Endothelial cell (in vitro differentiated cells): ENCODE measurements at regions not wholly inside any gene's neighbourhood (a gene's known extent, or its start where the extent isn't known, plus 50 kb on each side); places are given as distances from the start of the nearest gene placed in this dataset.
"Not testable (repeated sequence)": the region's sequence is repeated elsewhere in the genome, so short reads cannot be mapped to it uniquely, and the experiment has no call there.

ENCODE experiments used
- DNase-seq: peaks from one replicate; pipeline ENCODE4 v3.0.0; 2021; ENCODE audit warnings: low spot score
- H3K27ac Mint-ChIP-seq: one replicate; pipeline ENCODE4 v1.8.0; 2021; ENCODE audit warnings: mixed read lengths, inconsistent platforms; ENCODE audit not compliant: unreplicated experiment
- H3K27me3 Mint-ChIP-seq: one replicate; pipeline ENCODE4 v1.8.0; 2021; ENCODE audit warnings: mild to moderate bottlenecking, moderate library complexity, mixed read lengths, inconsistent platforms; ENCODE audit not compliant: unreplicated experiment
- H3K36me3 Mint-ChIP-seq: one replicate; pipeline ENCODE4 v1.8.0; 2021; ENCODE audit warnings: mild to moderate bottlenecking, low read depth, mixed read lengths, inconsistent platforms; ENCODE audit not compliant: unreplicated experiment
- H3K4me1 Mint-ChIP-seq: one replicate; pipeline ENCODE4 v1.8.0; 2021; ENCODE audit warnings: mild to moderate bottlenecking, mixed read lengths, inconsistent platforms; ENCODE audit not compliant: unreplicated experiment
- H3K4me3 Mint-ChIP-seq: one replicate; pipeline ENCODE4 v1.8.0; 2021; ENCODE audit warnings: mild to moderate bottlenecking, mixed read lengths, inconsistent platforms; ENCODE audit not compliant: unreplicated experiment
- H3K9me3 Mint-ChIP-seq: one replicate; pipeline ENCODE4 v1.8.0; 2021; ENCODE audit warnings: mixed read lengths, inconsistent platforms; ENCODE audit not compliant: unreplicated experiment
- TF ChIP-seq, protein P1 (sequence below): fragments of 200-600 bp; sonication (generic); IDR thresholded peaks from one replicate; pipeline ENCODE4 v1.5.0; 2021; ENCODE audit warnings: antibody characterized with exemption; ENCODE audit not compliant: unreplicated experiment

DNA sequence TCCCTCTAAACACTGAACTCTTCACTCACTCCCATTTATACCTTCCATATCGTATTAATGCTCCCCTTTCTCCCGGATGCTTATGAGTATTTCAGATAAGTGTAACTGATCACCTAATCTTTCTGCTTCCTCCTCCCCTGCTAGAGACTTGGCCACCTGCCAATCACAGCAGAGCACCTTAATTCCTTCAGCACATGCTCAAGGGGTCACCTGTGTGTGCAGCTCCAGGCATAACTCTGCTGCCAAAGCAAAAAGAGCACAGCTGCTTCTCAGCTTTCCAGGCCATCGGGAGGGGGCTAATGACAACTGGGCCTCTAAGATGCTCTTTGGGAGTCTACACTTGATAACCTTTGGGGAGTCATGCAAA is 106.9 kb upstream of the DYRK2 start:
- TF ChIP-seq, protein P1, sequence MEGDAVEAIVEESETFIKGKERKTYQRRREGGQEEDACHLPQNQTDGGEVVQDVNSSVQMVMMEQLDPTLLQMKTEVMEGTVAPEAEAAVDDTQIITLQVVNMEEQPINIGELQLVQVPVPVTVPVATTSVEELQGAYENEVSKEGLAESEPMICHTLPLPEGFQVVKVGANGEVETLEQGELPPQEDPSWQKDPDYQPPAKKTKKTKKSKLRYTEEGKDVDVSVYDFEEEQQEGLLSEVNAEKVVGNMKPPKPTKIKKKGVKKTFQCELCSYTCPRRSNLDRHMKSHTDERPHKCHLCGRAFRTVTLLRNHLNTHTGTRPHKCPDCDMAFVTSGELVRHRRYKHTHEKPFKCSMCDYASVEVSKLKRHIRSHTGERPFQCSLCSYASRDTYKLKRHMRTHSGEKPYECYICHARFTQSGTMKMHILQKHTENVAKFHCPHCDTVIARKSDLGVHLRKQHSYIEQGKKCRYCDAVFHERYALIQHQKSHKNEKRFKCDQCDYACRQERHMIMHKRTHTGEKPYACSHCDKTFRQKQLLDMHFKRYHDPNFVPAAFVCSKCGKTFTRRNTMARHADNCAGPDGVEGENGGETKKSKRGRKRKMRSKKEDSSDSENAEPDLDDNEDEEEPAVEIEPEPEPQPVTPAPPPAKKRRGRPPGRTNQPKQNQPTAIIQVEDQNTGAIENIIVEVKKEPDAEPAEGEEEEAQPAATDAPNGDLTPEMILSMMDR: no peak
- H3K4me1 Mint-ChIP-seq: peaks cover 3% of the 10 kb centered on the region
- DNase-seq: no peak
- H3K36me3 Mint-ChIP-seq: no peaks in the 10 kb centered on the region
- peaks cover 1% of the 10 kb centered on the region for H3K27me3 Mint-ChIP-seq
- no peak overlapping the region for H3K4me3 Mint-ChIP-seq
- no peak overlapping the region for H3K27ac Mint-ChIP-seq
- no peaks in the 10 kb centered on the region for H3K9me3 Mint-ChIP-seq

DNA sequence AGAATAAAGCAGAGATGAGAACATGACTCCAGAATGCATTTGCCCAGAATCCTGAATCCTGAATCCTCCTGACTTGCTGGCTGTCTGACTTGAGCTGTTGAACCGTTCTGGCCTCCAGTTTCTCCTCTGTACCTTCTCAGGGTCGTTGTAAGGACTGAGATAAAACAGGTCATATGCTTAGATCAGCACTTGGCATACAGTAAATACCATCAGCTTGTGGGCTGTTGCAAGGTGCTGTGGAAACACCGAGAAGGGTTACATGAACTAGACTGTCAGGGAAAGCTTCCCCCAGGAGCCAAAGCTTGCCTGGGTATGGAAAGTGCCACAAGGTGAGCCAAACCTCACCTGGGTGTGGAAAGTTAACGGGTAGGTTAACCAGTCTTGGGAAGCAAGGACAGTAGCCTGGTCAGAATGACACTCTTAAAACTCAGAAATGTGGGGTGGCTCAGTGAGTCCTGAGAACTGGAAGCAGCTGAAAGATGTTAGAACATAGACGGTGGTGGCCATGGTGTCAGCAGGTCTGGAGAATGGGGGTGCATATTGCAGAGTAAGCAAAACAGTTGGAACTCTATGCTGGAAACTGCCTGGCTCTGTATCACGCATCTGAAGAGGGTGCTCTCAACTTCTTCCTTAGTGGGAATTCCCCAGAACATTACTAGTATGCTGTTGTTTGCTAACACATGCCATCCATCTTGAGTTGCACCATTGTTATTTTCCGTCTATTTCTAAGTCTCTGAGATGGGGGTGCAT is 105.3 kb upstream of the DYRK2 start:
- Mint-ChIP-seq H3K9me3 (no peaks in the 10 kb centered on the region), H3K4me3 (no peak overlapping the region), H3K27me3 (peaks cover 1% of the 10 kb centered on the region), H3K27ac (no peak overlapping the region), H3K4me1 (peaks cover 3% of the 10 kb centered on the region), H3K36me3 (no peaks in the 10 kb centered on the region)
- no peak for DNase-seq
- TF ChIP-seq, protein P1: no peak

DNA sequence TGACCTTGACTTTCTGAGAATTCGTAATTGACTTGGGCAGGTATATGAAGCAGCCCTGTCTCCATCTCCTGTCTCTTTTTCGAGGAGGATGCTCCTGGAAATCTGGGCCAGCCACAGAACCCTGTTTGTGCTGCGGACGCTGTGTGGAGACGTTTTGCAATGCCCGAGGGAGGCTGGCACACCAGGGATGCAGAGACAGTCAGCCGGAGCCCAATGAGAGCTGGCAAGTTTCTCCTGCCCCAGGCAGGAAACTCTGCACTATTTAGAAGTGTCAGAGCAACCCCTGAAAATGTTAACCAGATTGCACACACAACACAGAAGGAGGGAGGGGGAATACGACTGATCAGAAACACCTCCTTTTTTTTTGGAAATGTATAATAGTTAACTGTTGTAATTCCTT is 103.2 kb upstream of the DYRK2 start:
- H3K27ac Mint-ChIP-seq: no peak overlapping the region
- peaks cover 1% of the 10 kb centered on the region for H3K27me3 Mint-ChIP-seq
- TF ChIP-seq, protein P1: no peak
- no peak overlapping the region for H3K4me3 Mint-ChIP-seq
- no peaks in the 10 kb centered on the region for H3K36me3 Mint-ChIP-seq
- H3K9me3 Mint-ChIP-seq: no peaks in the 10 kb centered on the region
- H3K4me1 Mint-ChIP-seq: no peaks in the 10 kb centered on the region
- DNase-seq: no peak

DNA sequence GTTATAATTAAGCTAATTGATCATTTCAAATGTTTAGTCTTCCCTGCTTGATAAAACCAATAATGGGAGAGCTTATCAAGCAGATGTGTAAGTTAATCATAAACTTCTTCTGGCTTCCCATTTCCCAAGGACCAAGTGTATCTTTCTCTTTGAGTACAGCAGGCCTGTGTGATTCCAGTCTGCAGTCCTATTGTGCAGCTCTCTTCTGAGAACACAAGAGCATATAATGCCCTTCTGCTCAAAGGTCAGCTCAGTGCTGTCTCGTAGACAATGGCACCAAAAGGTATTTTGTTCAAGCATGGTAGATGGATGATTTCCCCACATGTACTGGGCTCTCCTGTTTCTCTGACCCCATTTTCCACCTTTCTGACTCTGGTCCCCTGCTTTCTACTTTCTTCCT is 101.8 kb upstream of the DYRK2 start:
- H3K4me3 Mint-ChIP-seq: no peak overlapping the region
- no peaks in the 10 kb centered on the region for H3K9me3 Mint-ChIP-seq
- no peaks in the 10 kb centered on the region for H3K36me3 Mint-ChIP-seq
- H3K27me3 Mint-ChIP-seq: peaks cover 1% of the 10 kb centered on the region
- peaks cover 4% of the 10 kb centered on the region for H3K4me1 Mint-ChIP-seq
- DNase-seq: no peak
- TF ChIP-seq, protein P1: no peak
- no peak overlapping the region for H3K27ac Mint-ChIP-seq

DNA sequence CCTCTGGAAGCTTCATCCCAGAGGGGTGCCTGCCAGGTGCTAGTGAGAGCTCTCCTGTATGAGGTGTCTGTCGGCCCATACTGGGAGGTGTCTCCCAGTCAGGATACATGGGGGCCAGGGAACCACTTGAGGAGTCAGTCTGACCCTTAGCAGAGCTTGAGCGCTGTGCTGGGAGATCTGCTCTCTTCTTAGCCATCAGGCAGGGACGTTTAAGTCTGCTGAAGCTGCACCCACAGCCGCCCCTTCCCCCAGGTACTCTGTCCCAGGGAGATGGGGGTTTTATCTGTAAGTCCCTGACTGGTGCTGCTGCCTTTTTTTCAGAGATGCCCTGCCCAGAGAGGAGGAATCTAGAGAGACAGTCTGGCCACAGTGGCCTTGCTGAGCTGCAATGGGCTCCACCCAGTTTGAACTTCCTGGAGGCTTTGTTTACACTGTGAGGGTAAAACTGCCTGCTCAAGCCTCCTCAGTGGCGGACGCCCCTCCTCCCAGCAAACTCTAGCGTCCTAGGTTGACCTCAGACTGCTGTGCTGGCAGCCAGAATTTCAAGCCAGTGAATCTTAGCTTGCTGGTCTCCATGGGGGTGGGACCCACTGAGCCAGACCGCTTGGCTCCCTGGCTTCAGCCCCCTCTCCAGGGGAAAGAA is 93.3 kb upstream of the DYRK2 start:
- not testable (repeated sequence) for H3K9me3 Mint-ChIP-seq, DNase-seq, H3K4me1 Mint-ChIP-seq, H3K4me3 Mint-ChIP-seq, H3K36me3 Mint-ChIP-seq, H3K27ac Mint-ChIP-seq, H3K27me3 Mint-ChIP-seq
